GM12891 (cell line): ENCODE measurements at regions not wholly inside any gene's neighbourhood (a gene's known extent, or its start where the extent isn't known, plus 50 kb on each side); places are given as distances from the start of the nearest gene placed in this dataset.

Experiments used
- POLR2A ChIP-seq: IDR thresholded peaks from 2 replicates; pipeline ENCODE4 v1.6.1; 2011; ENCODE audit warnings: low read depth, low read length, control low read depth
- POLR2AphosphoS5 ChIP-seq: IDR thresholded peaks from 2 replicates; pipeline ENCODE4 v1.6.1; 2011; ENCODE audit warnings: low read depth, low read length, control low read depth
- SPI1 ChIP-seq: IDR thresholded peaks from 2 replicates; pipeline ENCODE4 v1.6.1; 2011; ENCODE audit warnings: low read depth, low read length, control low read depth
- TAF1 ChIP-seq: IDR thresholded peaks from 2 replicates; pipeline ENCODE4 v1.6.1; 2011; ENCODE audit warnings: low read depth, low read length, control low read depth

DNA sequence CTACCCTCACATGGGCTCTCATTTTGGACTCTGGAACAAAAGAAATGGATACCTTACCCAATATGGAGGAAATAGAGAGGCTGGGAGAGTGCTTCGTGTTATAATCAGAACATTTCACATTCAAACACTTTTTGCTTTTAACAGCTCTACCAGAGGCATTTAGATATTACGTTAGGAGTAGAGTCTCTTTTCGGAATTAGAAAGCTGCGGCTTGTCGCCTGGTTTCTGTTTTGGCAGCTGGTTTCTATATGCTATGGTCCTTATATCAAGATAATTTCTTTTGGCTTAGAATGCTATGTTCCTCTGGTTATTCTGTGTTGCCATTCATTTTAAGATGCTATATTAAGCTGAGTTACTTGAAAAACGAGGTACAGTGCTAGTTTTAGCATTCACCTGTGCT is 392.8 kb upstream of the GALNT5 start:
- TF ChIP-seq TAF1 (no peak), POLR2A (no peak), POLR2AphosphoS5 (no peak), SPI1 (no peak)
